Erythroblast (primary cell): ENCODE measurements at regions not wholly inside any gene's neighbourhood (a gene's known extent, or its start where the extent isn't known, plus 50 kb on each side); places are given as distances from the start of the nearest gene placed in this dataset.

ENCODE experiments used
- GATA1 ChIP-seq: IDR thresholded peaks from 2 replicates; pipeline ENCODE4 v1.6.1; 2011; ENCODE audit warnings: low read depth, mild to moderate bottlenecking, control low read depth, low read length, moderate library complexity
- POLR2A ChIP-seq: IDR thresholded peaks from 2 replicates; pipeline ENCODE4 v1.6.1; 2011; ENCODE audit warnings: mild to moderate bottlenecking, low read length

DNA sequence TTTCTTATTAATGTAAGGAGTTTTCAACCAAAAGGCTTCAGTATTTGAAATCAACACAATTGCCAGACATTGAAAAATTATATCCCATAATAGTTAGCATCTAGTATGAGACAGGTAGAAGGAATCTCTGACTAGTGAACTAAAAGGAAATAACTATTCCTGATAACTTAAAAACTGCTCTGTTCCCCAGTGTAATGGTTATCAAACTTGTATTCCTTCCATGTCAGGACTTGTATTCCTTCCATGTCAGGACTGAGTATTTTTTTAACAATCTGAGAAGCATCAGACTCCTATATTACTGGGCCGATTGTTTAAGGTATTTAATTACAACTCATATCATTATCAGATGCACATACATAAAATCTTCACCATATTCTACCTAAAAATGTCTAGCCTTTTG, 238.5 kb downstream of the HNMT start:
- TF ChIP-seq POLR2A, result no peak
- TF ChIP-seq GATA1, result no peak
